ENCODE measurements at regions not wholly inside any gene's neighbourhood (a gene's known extent, or its start where the extent isn't known, plus 50 kb on each side); places are given as distances from the start of the nearest gene placed in this dataset.

- intact Hi-C loops (cut with DNase I): no loop called here
- Histone ChIP-seq H3K36me3 (ENCODE audit: insufficient read depth in 1 of 2, low read depth in 1 of 2) (no peaks in the 10 kb centered on the region), H3K27ac (no peak overlapping the region), H3K4me3 (no peak overlapping the region), H3K4me1 (no peaks in the 10 kb centered on the region), H3K9me3 (no peaks in the 10 kb centered on the region), H3K27me3 (ENCODE audit: insufficient read depth in 3 of 3, low read length in 2 of 3) (no peaks in the 10 kb centered on the region)
- no peak for TF ChIP-seq CTCF (IDR thresholded peaks at IDR 0.05)
- no peak for DNase-seq
- 49 to 56% (median 53%) methylated on average over 22 to 23 of the region's 23 CpGs for WGBS, 3 donors
- no peak for ATAC-seq
Observed at GRCh38 chr22:47550524-47551430, 788.3 kb downstream of the TBC1D22A start.

- no peaks in the 10 kb centered on the region for H3K4me1 ChIP-seq
- WGBS, 3 donors: 79 to 86% (median 82%) methylated on average over 17 of the region's 17 CpGs
- TF ChIP-seq CTCF (IDR thresholded peaks at IDR 0.05): no peak
- DNase-seq (no peak), ATAC-seq (no peak)
- no peaks in the 10 kb centered on the region for H3K9me3 ChIP-seq
- no peaks in the 10 kb centered on the region for H3K36me3 ChIP-seq (ENCODE audit: insufficient read depth in 1 of 2, low read depth in 1 of 2)
- no peaks in the 10 kb centered on the region for H3K27me3 ChIP-seq (ENCODE audit: insufficient read depth in 3 of 3, low read length in 2 of 3)
- H3K4me3 ChIP-seq: no peak overlapping the region
- H3K27ac ChIP-seq: no peak overlapping the region
- intact Hi-C loops (cut with DNase I): no loop called here
Observed at GRCh38 chr22:47549741-47550340, 787.4 kb downstream of the TBC1D22A start.

GRCh38 chr22:47548953-47549740 is 786.7 kb downstream of the TBC1D22A start:
- DNase-seq (no peak), ATAC-seq (no peak)
- Histone ChIP-seq H3K36me3 (ENCODE audit: insufficient read depth in 1 of 2, low read depth in 1 of 2) (no peaks in the 10 kb centered on the region), H3K27ac (no peak overlapping the region), H3K4me1 (no peaks in the 10 kb centered on the region), H3K27me3 (ENCODE audit: insufficient read depth in 3 of 3, low read length in 2 of 3) (no peaks in the 10 kb centered on the region), H3K9me3 (no peaks in the 10 kb centered on the region), H3K4me3 (no peak overlapping the region)
- 87 to 94% (median 92%) methylated on average over 12 of the region's 12 CpGs for WGBS, 3 donors
- no peak for TF ChIP-seq CTCF (IDR thresholded peaks at IDR 0.05)
- intact Hi-C loops (cut with DNase I): no loop called here

GRCh38 chr22:47547881-47548650 is 785.6 kb downstream of the TBC1D22A start:
- H3K4me1 ChIP-seq: no peaks in the 10 kb centered on the region
- 28 to 46% (median 29%) methylated on average over 20 of the region's 20 CpGs for WGBS, 3 donors
- H3K27ac ChIP-seq: no peak overlapping the region
- TF ChIP-seq CTCF (IDR thresholded peaks at IDR 0.05): no peak
- DNase-seq (no peak), ATAC-seq (no peak)
- intact Hi-C loops (cut with DNase I): no loop called here
- H3K36me3 ChIP-seq (ENCODE audit: insufficient read depth in 1 of 2, low read depth in 1 of 2): no peaks in the 10 kb centered on the region
- H3K27me3 ChIP-seq (ENCODE audit: insufficient read depth in 3 of 3, low read length in 2 of 3): no peaks in the 10 kb centered on the region
- no peak overlapping the region for H3K4me3 ChIP-seq
- no peaks in the 10 kb centered on the region for H3K9me3 ChIP-seq

Measured in psoas muscle (tissue), 7 donors.